ENCODE measurements at regions not wholly inside any gene's neighbourhood (a gene's known extent, or its start where the extent isn't known, plus 50 kb on each side); places are given as distances from the start of the nearest gene placed in this dataset.

- TF ChIP-seq CTCF (conservative IDR thresholded peaks at IDR 0.05): no peak
- no peak for TF ChIP-seq ZFX (IDR thresholded peaks at IDR 0.05)
Measured at GRCh38 chr21:31524140-31524539, 135.4 kb upstream of the SOD1 start.

All from C4-2B (cell line).